GM18861 (cell line): ENCODE measurements at regions not wholly inside any gene's neighbourhood (a gene's known extent, or its start where the extent isn't known, plus 50 kb on each side); places are given as distances from the start of the nearest gene placed in this dataset.

Source experiments
- ATAC-seq: cut with Tn5 transposase; IDR thresholded peaks from one replicate; pipeline ENCODE4 v1.9.1; 2021; ENCODE audit not compliant: unreplicated experiment

- ATAC-seq = no peak
Observed at GRCh38 chr15:70258369-70259027, 160.8 kb upstream of the TLE3 start.

DNA sequence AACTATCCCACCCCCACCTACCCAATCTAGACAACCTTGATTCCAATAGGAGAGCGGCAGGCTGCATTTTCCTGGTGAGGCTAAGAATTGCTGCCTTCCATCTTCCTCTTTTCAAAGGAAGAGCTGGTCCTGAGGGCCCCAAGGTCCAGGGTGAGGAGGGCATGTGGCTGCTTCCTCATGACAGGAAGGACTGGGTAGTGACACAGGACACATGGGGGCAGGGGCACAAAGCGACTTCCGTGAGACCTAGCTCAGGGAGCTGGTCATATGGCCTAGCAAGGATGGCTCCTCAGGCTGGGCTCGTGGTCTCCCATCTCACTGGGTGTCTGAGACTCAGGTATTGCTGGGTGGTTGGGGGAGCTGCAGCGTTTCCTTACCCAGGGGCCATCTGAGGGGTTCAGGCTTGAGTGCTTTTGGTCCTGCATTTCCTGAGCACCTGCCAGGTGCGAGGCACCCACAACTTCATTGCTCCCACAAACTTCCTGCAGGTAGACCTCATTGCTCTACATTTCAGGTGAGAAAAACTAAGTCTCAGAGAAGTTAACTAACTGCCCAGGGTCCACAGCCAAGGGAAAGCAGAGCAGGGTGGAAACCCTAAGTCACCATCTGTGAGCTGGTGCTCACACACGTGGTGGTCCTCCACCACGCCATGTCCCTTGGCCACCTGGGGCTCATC, 160.0 kb upstream of the TLE3 start:
- ATAC-seq = no peak

DNA sequence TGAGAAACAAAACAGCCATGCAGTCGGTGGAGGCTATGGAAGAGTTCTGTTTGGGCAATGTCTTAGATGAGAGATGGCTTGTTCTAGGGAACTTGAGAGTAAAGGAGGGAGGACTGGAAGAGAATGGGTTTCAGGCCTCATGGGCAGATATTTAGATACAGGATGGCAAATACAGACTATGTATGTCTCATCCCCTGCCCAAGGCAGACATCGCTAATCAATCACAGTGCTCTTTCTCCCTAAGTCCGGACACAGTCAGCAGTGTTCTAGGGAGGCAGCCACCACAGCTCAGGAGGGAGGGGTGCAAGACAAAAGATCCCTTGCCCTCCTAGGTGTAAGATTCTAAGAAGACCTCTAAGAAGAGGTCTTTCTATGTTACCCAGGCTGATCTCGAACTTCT, 159.3 kb upstream of the TLE3 start:
- ATAC-seq = no peak

- ATAC-seq = no peak
Observed at GRCh38 chr15:70254311-70254869, 156.7 kb upstream of the TLE3 start.

DNA sequence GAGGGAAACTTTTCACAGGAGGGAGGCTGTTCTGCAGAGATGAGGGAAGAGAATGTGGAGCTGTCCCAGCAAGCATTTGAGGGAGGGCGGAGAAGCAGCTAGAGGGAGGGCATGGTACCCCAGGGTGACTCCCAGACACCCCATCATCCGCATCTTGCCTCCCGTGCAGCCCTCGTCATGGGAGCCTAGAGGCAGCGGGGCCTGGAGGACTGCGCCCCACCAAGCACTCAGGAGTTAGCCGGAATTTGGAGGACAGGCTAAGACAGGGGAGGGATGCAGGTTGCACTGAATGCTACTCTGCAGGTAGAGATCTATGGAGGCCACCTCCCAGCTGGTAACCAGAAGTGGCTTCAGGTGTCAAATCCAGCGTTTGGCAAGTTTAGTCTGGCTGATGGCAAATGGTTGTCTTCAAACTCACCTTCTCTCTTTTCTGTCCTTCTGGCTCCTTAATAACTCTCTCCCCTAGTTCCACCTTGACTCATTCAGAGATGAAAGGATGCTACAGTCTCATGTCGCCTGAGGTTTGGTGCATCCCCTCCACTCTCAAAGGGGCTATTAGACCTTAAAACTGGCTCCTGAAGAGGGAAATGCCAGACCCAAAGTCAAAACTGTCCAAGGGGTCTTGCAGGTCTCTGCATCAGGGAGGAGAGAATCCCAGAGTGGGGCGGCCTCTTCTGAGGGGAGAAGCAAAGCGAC, 155.9 kb upstream of the TLE3 start:
- no peak for ATAC-seq

- no peak for ATAC-seq
Observed at GRCh38 chr15:70252951-70253320, 155.2 kb upstream of the TLE3 start.

DNA sequence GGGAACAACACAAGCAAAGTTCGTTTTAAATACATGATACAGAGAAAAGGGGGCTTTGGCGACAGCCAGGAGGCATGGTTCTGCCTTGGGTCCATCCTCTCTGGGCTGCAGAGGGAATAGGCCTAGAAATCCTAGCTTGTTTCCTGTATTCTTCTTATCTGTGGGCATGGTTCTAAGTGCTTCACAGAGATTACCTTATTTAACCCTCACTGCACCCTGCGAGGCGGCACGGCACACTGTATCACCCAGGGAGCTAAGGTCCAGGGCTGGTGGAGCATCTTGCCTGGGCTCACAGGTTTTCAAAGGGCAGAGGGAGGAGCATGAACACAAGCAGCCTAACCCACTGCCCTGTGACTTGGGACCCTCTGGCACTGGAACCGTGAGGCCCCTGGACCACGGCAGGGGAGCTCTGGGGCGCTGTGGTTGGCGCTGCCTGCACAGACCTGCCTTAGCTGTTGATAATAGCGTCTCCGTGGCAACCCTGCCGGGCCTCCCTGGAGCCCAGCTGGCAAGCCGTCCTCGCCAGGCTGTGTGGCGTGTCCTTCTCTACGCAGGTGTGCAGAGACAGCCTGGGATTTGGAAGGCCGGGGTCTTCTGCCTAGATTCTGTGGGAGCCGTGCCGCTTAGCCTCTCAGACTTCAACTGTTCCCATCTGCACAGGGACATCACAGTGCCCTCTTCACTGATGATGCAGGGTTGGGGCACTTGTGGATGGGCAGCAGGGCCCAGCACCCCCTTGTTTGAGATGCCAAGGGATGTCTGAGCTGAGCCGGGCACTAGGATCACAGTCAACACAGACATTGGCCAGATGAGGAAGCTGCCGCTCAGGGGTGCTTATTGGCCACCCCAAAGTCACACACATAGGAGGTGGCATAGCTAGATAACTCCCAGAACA, 154.6 kb upstream of the TLE3 start:
- ATAC-seq = no peak

GRCh38 chr15:70251246-70251990, 153.7 kb upstream of the TLE3 start:
- ATAC-seq = no peak

DNA sequence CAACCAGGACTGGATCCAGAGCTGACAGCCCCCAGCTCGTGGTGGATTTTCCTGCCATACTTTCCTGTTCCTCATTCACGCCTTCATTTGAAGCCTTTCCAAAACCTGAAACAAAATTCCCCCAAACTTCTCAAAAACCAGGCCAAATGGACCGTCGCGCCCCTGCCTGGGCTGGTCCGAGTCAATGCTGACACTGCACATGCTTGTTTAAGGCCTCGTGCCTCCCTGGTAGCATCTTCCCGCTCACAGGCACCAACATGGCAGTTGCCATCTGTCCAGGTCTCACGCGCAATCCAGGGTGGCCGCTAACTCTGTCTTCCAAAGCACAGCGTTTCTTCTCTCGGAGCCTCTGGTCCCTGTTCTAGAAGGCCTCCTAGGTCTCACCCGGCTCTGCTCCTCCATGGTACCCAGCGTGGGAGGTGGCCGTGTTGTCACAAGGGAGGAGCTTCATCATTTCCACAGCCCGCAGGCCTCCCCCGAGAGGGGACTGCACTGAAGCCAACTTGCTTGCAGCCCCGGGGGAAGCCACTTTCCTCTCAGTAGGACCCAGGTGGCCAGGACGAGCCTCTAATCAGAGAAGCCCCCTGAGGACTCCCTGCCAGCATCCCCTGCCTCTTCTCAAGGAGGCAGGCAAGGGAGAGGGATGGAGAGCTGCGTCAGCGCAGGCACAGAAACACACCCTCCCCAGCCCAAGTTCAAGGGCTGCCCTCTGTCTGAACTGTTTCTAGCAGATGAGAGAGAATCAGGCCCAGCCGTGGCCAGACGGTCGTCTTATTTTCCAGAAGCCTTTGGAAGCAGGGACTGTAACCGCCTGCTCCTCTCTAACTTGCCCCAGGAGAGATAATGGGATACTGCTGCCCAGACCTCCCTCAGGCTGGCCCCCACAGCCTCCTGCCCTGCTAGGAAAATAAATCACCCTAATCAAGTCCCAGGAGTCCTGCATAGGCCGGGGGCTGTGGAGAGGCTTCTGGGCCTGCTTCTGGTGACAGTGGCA, 152.8 kb upstream of the TLE3 start:
- ATAC-seq = no peak

DNA sequence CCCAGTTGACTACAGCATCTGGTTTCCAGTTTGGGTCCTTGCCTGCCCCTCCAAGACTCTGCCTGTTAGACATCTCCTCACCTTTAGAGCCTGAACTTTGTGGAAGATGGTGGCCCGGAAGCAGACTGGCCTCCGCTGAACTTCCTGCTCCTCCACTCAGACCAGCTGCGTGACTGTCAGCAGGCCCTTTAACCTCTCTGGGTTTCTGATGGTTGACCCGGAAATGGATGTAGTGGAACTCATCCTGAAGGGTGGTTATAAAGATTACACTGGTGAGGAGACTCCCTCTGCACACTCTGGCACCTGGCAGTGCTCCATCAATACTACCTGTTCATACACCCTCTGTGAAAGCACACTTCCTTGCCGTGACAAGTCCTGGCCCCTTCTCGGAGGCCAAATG, 151.9 kb upstream of the TLE3 start:
- ATAC-seq = no peak

- ATAC-seq = no peak
Observed at GRCh38 chr15:70248116-70249025, 150.7 kb upstream of the TLE3 start.

DNA sequence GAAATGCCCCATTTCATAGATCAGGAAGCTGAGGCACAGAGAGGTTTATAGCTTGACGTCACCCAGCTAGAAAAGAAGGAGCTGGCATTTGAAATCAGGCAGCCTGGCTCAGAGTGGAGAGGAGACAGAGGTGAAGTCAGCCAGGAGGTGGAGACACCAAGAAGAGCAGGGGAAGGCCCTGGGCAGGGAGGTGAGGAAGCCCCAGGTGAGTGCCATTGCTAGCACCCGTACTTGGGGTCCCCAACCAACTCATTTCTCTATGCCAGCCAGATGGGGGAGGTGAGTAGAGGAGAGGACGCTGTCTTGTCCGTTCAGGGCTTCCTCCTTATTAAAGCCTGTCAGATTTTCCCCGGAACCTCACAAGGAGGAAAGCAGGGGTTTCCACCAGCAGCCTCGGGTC, 149.6 kb upstream of the TLE3 start:
- no peak for ATAC-seq

DNA sequence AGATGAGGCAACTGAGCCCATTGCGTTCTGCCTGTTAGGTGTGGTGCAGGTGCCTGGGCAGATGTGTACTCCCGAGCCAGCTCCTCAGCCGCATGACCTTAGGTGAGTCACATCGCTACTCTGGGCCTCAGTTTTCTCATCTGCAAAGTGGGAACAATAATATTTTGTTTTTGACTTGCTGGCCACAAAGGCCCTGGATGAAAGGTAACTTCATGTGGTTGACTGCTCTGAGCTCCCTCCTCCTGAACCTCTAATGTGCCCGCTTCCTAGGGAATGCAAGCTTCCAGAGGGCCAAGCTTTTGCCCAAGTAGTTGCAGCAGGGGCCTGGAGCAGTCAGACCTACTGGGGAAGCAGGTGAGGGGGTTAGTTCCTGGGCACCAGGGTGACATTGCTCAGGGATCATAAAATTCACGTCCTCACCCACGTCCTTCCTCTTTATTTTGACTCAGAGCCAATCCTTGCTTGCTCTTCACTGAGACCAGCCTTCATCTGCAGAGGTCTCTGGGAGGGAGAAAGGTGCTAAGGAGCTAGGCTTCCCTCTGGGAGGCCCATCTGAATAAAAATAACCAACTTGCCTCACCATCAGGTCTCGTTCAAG, 149.0 kb upstream of the TLE3 start:
- no peak for ATAC-seq

- no peak for ATAC-seq
Observed at GRCh38 chr15:70245932-70246622, 148.4 kb upstream of the TLE3 start.

DNA sequence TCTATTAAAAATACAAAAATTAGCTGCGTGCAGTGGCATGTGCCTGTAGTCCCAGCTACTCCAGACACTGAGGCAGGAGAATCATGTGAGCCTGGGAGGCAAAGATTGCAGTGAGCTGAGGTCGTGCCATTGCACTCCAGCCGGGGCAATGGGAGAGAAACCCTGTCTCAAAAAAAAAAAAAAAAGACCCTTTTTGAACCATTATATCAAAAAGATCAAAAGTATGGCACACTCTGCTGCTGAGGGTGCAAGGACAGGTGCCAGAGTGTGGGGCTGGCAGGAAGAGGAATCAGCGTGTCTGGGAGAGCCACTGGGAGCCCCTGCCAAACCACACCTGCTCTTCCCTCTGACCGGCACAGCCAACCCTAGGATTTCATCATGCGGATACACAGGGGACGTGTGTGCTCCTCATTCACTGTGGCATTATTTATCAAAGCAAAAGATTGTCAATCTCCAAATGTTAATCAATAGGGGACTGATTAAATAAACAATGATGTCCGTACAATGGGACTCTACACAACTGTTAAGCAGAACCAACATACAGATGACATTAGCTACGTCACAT, 147.3 kb upstream of the TLE3 start:
- no peak for ATAC-seq

GRCh38 chr15:70243686-70244540, 146.2 kb upstream of the TLE3 start:
- no peak for ATAC-seq
